ENCODE measurements at regions not wholly inside any gene's neighbourhood (a gene's known extent, or its start where the extent isn't known, plus 50 kb on each side); places are given as distances from the start of the nearest gene placed in this dataset.

DNA sequence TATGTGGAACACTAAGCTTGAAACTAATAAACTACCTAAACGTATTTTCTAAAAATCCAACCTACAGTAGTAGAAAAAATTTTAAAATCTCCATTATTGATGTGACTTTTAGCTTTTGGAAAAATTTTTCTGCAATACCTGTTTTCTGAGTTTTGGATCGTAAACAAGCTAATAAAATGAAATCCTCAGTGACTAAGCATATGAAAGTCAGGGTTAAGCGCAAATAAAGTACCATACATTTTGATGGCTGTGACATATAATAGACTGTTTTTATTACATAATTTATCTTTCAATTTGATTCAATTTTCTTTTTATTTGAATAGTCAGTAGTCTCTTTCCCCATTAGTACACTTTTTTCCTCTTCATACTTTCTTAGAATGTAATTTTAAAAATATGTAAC lies 683.6 kb downstream of the NUP35 start:
- TF ChIP-seq, protein P1, sequence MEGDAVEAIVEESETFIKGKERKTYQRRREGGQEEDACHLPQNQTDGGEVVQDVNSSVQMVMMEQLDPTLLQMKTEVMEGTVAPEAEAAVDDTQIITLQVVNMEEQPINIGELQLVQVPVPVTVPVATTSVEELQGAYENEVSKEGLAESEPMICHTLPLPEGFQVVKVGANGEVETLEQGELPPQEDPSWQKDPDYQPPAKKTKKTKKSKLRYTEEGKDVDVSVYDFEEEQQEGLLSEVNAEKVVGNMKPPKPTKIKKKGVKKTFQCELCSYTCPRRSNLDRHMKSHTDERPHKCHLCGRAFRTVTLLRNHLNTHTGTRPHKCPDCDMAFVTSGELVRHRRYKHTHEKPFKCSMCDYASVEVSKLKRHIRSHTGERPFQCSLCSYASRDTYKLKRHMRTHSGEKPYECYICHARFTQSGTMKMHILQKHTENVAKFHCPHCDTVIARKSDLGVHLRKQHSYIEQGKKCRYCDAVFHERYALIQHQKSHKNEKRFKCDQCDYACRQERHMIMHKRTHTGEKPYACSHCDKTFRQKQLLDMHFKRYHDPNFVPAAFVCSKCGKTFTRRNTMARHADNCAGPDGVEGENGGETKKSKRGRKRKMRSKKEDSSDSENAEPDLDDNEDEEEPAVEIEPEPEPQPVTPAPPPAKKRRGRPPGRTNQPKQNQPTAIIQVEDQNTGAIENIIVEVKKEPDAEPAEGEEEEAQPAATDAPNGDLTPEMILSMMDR (IDR thresholded peaks at IDR 0.05; ENCODE audit: insufficient read depth, low read length, severe bottlenecking) = no peak
- DNase-seq (ENCODE audit: low read depth) = no peak
- no peak overlapping the region for H3K4me3 ChIP-seq (ENCODE audit: low read depth, low read length)
- no peaks in the 10 kb centered on the region for H3K27me3 ChIP-seq (ENCODE audit: control insufficient read depth, insufficient read depth, low read length)
- no peak for FAIRE-seq
- H3K36me3 ChIP-seq (ENCODE audit: control insufficient read depth, insufficient read depth, low read length) = no peaks in the 10 kb centered on the region

DNA sequence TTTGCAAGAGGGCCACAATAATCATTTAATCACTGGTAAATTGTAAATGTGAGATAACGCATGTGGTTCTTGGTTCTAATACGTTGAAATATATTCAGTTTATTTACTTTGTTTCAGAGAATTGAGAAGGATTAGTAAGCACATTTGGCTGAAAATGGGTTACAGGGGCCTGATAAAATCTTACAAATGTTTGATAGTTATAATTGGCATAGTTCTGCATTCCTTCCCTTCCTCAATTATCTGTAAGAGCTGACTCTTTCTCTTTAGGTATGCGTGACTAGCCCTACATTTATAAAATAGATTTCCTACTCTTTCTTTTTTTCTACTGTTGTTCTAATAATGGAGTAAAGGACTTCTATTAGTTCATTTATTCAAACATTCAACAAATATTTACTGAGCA lies 685.2 kb downstream of the NUP35 start:
- FAIRE-seq (no peak), DNase-seq (ENCODE audit: low read depth) (no peak)
- H3K27me3 ChIP-seq (ENCODE audit: control insufficient read depth, insufficient read depth, low read length) = no peaks in the 10 kb centered on the region
- H3K4me3 ChIP-seq (ENCODE audit: low read depth, low read length) = no peak overlapping the region
- H3K36me3 ChIP-seq (ENCODE audit: control insufficient read depth, insufficient read depth, low read length) = no peaks in the 10 kb centered on the region
- TF ChIP-seq, protein P1 (IDR thresholded peaks at IDR 0.05; ENCODE audit: insufficient read depth, low read length, severe bottlenecking) = no peak

DNA sequence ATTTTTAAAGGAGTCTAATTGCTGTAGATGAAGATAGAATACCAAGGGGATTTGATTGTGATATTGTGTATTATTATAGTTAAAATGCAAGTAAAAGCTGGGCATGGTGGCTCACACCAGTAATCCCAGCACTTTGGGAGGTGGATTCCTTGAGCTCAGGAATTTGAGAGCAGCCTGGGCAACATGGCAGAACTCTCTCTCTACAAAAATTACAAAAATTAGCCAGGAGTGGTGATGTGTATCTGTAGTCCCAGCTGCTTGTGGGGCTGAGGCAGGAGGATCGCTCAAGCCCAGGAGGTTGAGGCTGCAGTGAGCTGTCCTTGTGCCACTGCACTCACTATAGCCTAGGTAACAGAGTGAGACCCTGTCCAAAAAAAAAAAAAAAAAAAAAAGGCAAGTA lies 687.0 kb downstream of the NUP35 start:
- TF ChIP-seq, protein P1 (IDR thresholded peaks at IDR 0.05; ENCODE audit: insufficient read depth, low read length, severe bottlenecking) = no peak
- no peak overlapping the region for H3K4me3 ChIP-seq (ENCODE audit: low read depth, low read length)
- no peaks in the 10 kb centered on the region for H3K27me3 ChIP-seq (ENCODE audit: control insufficient read depth, insufficient read depth, low read length)
- H3K36me3 ChIP-seq (ENCODE audit: control insufficient read depth, insufficient read depth, low read length) = no peaks in the 10 kb centered on the region
- no peak for FAIRE-seq
- no peak for DNase-seq (ENCODE audit: low read depth)

DNA sequence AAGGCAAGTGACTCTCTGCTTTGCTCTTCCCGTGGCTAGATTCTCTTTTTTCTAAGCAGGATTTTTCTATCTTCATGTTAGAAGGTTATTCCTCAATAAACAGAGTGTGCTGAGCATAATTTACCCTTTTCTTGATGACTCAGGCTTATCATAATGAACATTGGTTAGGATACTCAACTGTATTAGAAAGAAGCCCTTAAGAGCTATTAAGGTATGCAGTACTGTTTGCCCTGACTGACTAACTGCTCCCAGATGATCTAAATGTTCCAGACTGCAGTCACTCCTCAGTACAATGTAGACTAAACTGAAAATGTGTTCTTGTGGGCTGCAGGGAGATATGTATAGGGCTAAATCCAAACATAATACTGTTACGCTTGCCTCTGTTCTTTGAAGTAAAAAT lies 687.8 kb downstream of the NUP35 start:
- TF ChIP-seq, protein P1 (IDR thresholded peaks at IDR 0.05; ENCODE audit: insufficient read depth, low read length, severe bottlenecking) = no peak
- FAIRE-seq = no peak
- no peak for DNase-seq (ENCODE audit: low read depth)

DNA sequence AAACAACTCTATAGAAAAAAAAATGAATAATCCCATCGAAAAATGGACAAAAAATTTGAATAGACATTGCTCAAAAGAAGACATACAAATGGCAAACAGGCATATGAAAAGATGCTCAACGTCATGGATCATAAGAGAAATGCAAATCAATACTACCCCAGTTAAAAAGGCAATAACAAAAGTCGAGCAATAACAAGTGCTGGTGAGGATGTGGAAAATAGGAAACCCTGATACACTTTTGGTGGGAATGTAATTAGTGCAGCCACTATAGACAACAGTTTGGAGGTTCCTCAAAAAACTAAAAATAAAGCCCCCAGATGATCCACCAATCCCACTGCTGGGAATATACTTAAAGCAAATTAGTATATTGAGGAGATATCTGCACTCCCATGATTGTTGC lies 701.5 kb downstream of the NUP35 start:
- DNase-seq (ENCODE audit: low read depth) = no peak
- Histone ChIP-seq H3K27me3 (ENCODE audit: control insufficient read depth, insufficient read depth, low read length) (no peaks in the 10 kb centered on the region), H3K4me3 (ENCODE audit: low read depth, low read length) (no peak overlapping the region), H3K36me3 (ENCODE audit: control insufficient read depth, insufficient read depth, low read length) (no peaks in the 10 kb centered on the region)
- FAIRE-seq = no peak
- TF ChIP-seq, protein P1 (IDR thresholded peaks at IDR 0.05; ENCODE audit: insufficient read depth, low read length, severe bottlenecking) = no peak

More for the DNA sequence above, 687.8 kb downstream of the NUP35 start:
- Histone ChIP-seq H3K27me3 (ENCODE audit: control insufficient read depth, insufficient read depth, low read length) (no peaks in the 10 kb centered on the region), H3K36me3 (ENCODE audit: control insufficient read depth, insufficient read depth, low read length) (no peaks in the 10 kb centered on the region), H3K4me3 (ENCODE audit: low read depth, low read length) (no peak overlapping the region)

DNA sequence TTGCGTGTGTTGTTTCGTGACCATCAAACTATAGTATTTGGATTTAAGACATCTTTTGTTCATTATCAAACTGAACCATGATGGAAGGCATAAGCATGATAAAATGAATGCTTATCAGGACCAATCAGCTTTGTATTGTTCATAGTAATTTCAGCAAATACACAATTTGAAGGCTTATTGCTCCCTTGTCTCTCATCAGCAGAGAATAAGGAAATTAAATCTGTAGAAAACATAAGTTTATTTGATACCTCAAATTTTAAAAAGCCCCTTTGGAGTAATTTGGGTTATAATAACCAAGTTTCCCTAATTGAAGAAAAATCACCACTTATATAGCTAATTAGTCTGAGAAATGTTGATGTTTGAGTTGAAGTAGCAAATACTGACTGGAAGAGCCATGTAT lies 705.7 kb downstream of the NUP35 start:
- TF ChIP-seq, protein P1 (IDR thresholded peaks at IDR 0.05; ENCODE audit: insufficient read depth, low read length, severe bottlenecking) = no peak
- Histone ChIP-seq H3K4me3 (ENCODE audit: low read depth, low read length) (no peak overlapping the region), H3K36me3 (ENCODE audit: control insufficient read depth, insufficient read depth, low read length) (no peaks in the 10 kb centered on the region), H3K27me3 (ENCODE audit: control insufficient read depth, insufficient read depth, low read length) (no peaks in the 10 kb centered on the region)
- DNase-seq (ENCODE audit: low read depth) (no peak), FAIRE-seq (no peak)

Data from bronchial epithelial cell (primary cell).